HL-60 (cell line): ENCODE measurements at regions not wholly inside any gene's neighbourhood (a gene's known extent, or its start where the extent isn't known, plus 50 kb on each side); places are given as distances from the start of the nearest gene placed in this dataset.

Source experiments
- DNase-seq, 2 experiments: peaks; one replicate each; pipeline ENCODE4 v3.0.0-alpha.2; 2010 to 2020; ENCODE audit warnings: low read depth in 1 of 2, low spot score in 1 of 2
- H3K27ac ChIP-seq: fragments of 250-450 bp; sonication (Bioruptor Pico); replicated peaks from 2 replicates; pipeline ENCODE4 v1.5.1; 2020; ENCODE audit warnings: mild to moderate bottlenecking, moderate library complexity
- H3K27me3 ChIP-seq: fragments of 250-450 bp; sonication (Bioruptor Pico); 2 replicates; pipeline ENCODE4 v1.5.1; 2021; ENCODE audit warnings: mild to moderate bottlenecking, moderate library complexity; ENCODE audit not compliant: insufficient read depth, poor library complexity, severe bottlenecking
- H3K4me3 ChIP-seq: replicated peaks from 2 replicates; pipeline ENCODE4 v1.5.1; 2011; ENCODE audit warnings: mild to moderate bottlenecking, control low read depth, low read length; ENCODE audit not compliant: insufficient read depth
- GABPA ChIP-seq: IDR thresholded peaks from 2 replicates; pipeline ENCODE4 v1.6.1; 2012; ENCODE audit warnings: low read depth
- POLR2AphosphoS5 ChIP-seq: IDR thresholded peaks from 2 replicates; pipeline ENCODE4 v1.6.1; 2012; ENCODE audit warnings: low read depth
- SPI1 ChIP-seq: IDR thresholded peaks from 2 replicates; pipeline ENCODE4 v1.6.1; 2012; ENCODE audit warnings: low read depth, mild to moderate bottlenecking, borderline replicate concordance
- TF ChIP-seq, protein P1 (sequence below): IDR thresholded peaks from one replicate; pipeline ENCODE4 v1.5.1; 2011; ENCODE audit warnings: low read length, control low read depth, inconsistent platforms; ENCODE audit not compliant: insufficient read depth
- TF ChIP-seq, protein P2 (sequence below): IDR thresholded peaks from 2 replicates; pipeline ENCODE4 v1.6.1; 2012; ENCODE audit warnings: low read depth; ENCODE audit not compliant: insufficient replicate concordance

DNA sequence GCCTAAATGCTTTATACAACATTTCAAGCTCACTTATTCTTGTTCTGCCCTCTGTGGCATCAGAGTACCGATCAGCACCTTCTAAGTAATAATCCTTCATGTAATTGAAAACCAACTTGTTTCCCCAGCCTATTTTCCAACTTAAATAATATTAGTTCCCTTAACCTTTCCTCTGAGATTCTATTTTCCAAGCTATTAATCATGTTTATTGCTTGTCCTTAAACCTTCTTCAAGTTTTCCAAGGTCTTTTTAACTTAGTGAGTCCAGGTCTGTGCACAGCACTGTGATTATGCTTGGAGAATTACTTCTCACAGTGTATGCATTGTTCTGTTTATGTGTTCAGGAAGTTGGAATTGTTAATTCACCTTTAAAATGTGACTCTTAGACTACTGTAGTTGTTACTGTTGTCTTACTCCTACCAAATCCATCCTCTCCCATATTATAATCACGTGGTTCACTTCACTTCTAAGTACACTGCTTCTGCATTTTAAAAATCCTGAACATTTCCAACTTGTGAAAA, 1039.3 kb upstream of the FOXG1 start:
- no peak for DNase-seq

DNA sequence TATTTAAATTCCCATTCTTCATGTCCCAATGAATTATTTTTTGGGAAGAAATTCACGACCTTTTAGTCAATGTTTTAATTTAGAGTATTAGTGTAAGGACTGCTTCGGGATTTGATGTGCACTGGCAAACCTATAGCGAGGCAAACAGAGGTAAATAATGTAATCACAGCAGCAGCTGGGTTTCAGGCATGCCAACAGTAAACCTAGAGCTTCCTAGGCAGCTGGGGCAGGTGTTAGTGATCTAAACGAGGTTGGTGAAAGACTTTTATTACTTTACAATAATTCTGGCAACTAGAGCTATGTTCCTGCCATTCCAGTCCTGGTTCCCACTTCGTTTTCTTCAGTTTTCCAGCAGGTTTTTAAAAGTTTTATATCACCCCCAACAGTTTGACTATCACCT, 1036.4 kb upstream of the FOXG1 start:
- DNase-seq: no peak
- no peak for TF ChIP-seq POLR2AphosphoS5
- no peak for TF ChIP-seq SPI1
- TF ChIP-seq, protein P1, sequence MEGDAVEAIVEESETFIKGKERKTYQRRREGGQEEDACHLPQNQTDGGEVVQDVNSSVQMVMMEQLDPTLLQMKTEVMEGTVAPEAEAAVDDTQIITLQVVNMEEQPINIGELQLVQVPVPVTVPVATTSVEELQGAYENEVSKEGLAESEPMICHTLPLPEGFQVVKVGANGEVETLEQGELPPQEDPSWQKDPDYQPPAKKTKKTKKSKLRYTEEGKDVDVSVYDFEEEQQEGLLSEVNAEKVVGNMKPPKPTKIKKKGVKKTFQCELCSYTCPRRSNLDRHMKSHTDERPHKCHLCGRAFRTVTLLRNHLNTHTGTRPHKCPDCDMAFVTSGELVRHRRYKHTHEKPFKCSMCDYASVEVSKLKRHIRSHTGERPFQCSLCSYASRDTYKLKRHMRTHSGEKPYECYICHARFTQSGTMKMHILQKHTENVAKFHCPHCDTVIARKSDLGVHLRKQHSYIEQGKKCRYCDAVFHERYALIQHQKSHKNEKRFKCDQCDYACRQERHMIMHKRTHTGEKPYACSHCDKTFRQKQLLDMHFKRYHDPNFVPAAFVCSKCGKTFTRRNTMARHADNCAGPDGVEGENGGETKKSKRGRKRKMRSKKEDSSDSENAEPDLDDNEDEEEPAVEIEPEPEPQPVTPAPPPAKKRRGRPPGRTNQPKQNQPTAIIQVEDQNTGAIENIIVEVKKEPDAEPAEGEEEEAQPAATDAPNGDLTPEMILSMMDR: no peak
- no peak for TF ChIP-seq GABPA
- TF ChIP-seq, protein P2, sequence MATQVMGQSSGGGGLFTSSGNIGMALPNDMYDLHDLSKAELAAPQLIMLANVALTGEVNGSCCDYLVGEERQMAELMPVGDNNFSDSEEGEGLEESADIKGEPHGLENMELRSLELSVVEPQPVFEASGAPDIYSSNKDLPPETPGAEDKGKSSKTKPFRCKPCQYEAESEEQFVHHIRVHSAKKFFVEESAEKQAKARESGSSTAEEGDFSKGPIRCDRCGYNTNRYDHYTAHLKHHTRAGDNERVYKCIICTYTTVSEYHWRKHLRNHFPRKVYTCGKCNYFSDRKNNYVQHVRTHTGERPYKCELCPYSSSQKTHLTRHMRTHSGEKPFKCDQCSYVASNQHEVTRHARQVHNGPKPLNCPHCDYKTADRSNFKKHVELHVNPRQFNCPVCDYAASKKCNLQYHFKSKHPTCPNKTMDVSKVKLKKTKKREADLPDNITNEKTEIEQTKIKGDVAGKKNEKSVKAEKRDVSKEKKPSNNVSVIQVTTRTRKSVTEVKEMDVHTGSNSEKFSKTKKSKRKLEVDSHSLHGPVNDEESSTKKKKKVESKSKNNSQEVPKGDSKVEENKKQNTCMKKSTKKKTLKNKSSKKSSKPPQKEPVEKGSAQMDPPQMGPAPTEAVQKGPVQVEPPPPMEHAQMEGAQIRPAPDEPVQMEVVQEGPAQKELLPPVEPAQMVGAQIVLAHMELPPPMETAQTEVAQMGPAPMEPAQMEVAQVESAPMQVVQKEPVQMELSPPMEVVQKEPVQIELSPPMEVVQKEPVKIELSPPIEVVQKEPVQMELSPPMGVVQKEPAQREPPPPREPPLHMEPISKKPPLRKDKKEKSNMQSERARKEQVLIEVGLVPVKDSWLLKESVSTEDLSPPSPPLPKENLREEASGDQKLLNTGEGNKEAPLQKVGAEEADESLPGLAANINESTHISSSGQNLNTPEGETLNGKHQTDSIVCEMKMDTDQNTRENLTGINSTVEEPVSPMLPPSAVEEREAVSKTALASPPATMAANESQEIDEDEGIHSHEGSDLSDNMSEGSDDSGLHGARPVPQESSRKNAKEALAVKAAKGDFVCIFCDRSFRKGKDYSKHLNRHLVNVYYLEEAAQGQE: no peak
- Histone ChIP-seq H3K27me3 (no peaks in the 10 kb centered on the region), H3K27ac (no peak overlapping the region), H3K4me3 (no peak overlapping the region)

More for the DNA sequence above, 1039.3 kb upstream of the FOXG1 start:
- Histone ChIP-seq H3K4me3 (no peak overlapping the region), H3K27me3 (peaks cover under 1% of the 10 kb centered on the region), H3K27ac (no peak overlapping the region)
- TF ChIP-seq SPI1: no peak
- TF ChIP-seq, protein P1: no peak
- no peak for TF ChIP-seq POLR2AphosphoS5
- TF ChIP-seq, protein P2: no peak
- no peak for TF ChIP-seq GABPA

DNA sequence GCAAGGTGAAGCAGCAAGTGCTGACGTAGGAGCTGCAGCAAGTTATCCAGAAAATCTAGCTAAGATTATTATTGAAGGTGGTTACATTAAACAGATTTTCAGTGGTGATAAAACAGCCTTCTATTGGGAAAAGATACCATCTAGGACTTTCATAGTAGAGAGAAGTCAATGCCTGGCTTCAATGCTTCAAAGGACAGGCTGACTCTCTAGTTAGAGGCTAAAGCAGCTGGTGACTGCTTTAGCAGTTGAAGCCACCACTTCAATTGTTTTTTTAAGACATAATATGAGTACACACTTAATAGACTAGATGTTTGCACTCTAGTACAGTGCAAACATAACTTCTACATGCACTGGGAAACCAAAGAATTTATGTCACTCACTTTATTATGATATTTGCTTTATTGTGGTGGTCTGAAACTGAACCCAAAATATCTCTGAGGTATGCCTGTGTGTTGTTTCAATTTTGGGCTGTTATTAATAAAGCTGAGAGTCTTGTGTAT, 1026.9 kb upstream of the FOXG1 start:
- Histone ChIP-seq H3K27me3 (no peaks in the 10 kb centered on the region), H3K27ac (no peak overlapping the region), H3K4me3 (no peak overlapping the region)
- TF ChIP-seq, protein P2: no peak
- TF ChIP-seq POLR2AphosphoS5 (no peak), SPI1 (no peak), GABPA (no peak)
- TF ChIP-seq, protein P1: no peak
- no peak for DNase-seq
